GM19239 (cell line): ENCODE measurements at regions not wholly inside any gene's neighbourhood (a gene's known extent, or its start where the extent isn't known, plus 50 kb on each side); places are given as distances from the start of the nearest gene placed in this dataset.
"Not testable (repeated sequence)": the region's sequence is repeated elsewhere in the genome, so short reads cannot be mapped to it uniquely, and the experiment has no call there.

Experiments used
- DNase-seq: peaks from one replicate; pipeline ENCODE4 v3.0.0; 2011; ENCODE audit warnings: low spot score; ENCODE audit not compliant: insufficient read length
- FAIRE-seq: peaks from 2 replicates; lab custom pipeline; 2011; peaks lifted over from hg19 to GRCh38; lab: Jason Lieb, UNC

- DNase-seq = no peak
- FAIRE-seq = no peak
Measured at GRCh38 chr2:82391386-82391785, 2067.7 kb downstream of the SUCLG1 start.

- no peak for DNase-seq
- FAIRE-seq = no peak
Measured at GRCh38 chr2:82355622-82356021, 2051.1 kb upstream of the LRRTM1 start.

- FAIRE-seq = no peak
- no peak for DNase-seq
Measured at GRCh38 chr2:82345910-82346309, 2041.4 kb upstream of the LRRTM1 start.

- FAIRE-seq = no peak
Measured at GRCh38 chr2:82344670-82345069, 2040.1 kb upstream of the LRRTM1 start.

GRCh38 chr2:82342356-82342755 lies 2037.8 kb upstream of the LRRTM1 start:
- no peak for DNase-seq
- FAIRE-seq = no peak

More at GRCh38 chr2:82344670-82345069, 2040.1 kb upstream of the LRRTM1 start:
- DNase-seq = no peak

- FAIRE-seq = no peak
- no peak for DNase-seq
Measured at GRCh38 chr2:82340578-82341053, 2036.1 kb upstream of the LRRTM1 start.

GRCh38 chr2:82339805-82340204 lies 2035.3 kb upstream of the LRRTM1 start:
- FAIRE-seq (no peak), DNase-seq (no peak)

GRCh38 chr2:82333697-82334096 lies 2029.1 kb upstream of the LRRTM1 start:
- FAIRE-seq (no peak), DNase-seq (no peak)

- FAIRE-seq (no peak), DNase-seq (no peak)
Measured at GRCh38 chr2:82330155-82330554, 2025.6 kb upstream of the LRRTM1 start.

- DNase-seq, FAIRE-seq: not testable (repeated sequence)
Measured at GRCh38 chr2:82326180-82326767, 2021.7 kb upstream of the LRRTM1 start.

GRCh38 chr2:82320296-82320695 lies 2015.7 kb upstream of the LRRTM1 start:
- FAIRE-seq = no peak
- DNase-seq = no peak

GRCh38 chr2:82317012-82317411 lies 2012.5 kb upstream of the LRRTM1 start:
- FAIRE-seq (no peak), DNase-seq (no peak)

GRCh38 chr2:82316586-82316985 lies 2012.0 kb upstream of the LRRTM1 start:
- FAIRE-seq (no peak), DNase-seq (no peak)

GRCh38 chr2:82314836-82315472 lies 2010.4 kb upstream of the LRRTM1 start:
- FAIRE-seq = no peak
- no peak for DNase-seq

GRCh38 chr2:82307511-82307910 lies 2003.0 kb upstream of the LRRTM1 start:
- DNase-seq (no peak), FAIRE-seq (no peak)

GRCh38 chr2:82301506-82301905 lies 1997.0 kb upstream of the LRRTM1 start:
- FAIRE-seq (no peak), DNase-seq (no peak)

- FAIRE-seq (no peak), DNase-seq (no peak)
Measured at GRCh38 chr2:82289446-82289845, 1984.9 kb upstream of the LRRTM1 start.

GRCh38 chr2:82283075-82283474 lies 1978.5 kb upstream of the LRRTM1 start:
- DNase-seq = no peak
- no peak for FAIRE-seq

- no peak for DNase-seq
- no peak for FAIRE-seq
Measured at GRCh38 chr2:82282111-82282882, 1977.7 kb upstream of the LRRTM1 start.

GRCh38 chr2:82279367-82279766 lies 1974.8 kb upstream of the LRRTM1 start:
- no peak for FAIRE-seq

GRCh38 chr2:82278416-82278815 lies 1973.9 kb upstream of the LRRTM1 start:
- FAIRE-seq (no peak), DNase-seq (no peak)

More at GRCh38 chr2:82279367-82279766, 1974.8 kb upstream of the LRRTM1 start:
- no peak for DNase-seq
